ENCODE measurements at regions not wholly inside any gene's neighbourhood (a gene's known extent, or its start where the extent isn't known, plus 50 kb on each side); places are given as distances from the start of the nearest gene placed in this dataset.

- no peak for DNase-seq (ENCODE audit: low read depth)
Measured at GRCh38 chr4:180571516-180572055, 1671.6 kb upstream of the TENM3 start.

- no peak for DNase-seq (ENCODE audit: low read depth)
Measured at GRCh38 chr4:180578175-180578574, 1665.0 kb upstream of the TENM3 start.

- DNase-seq (ENCODE audit: low read depth) = no peak
Measured at GRCh38 chr4:180581061-180581460, 1662.1 kb upstream of the TENM3 start.

GRCh38 chr4:180587379-180587778 lies 1655.8 kb upstream of the TENM3 start:
- DNase-seq (ENCODE audit: low read depth) = no peak

GRCh38 chr4:180589575-180589974 lies 1653.6 kb upstream of the TENM3 start:
- DNase-seq (ENCODE audit: low read depth) = no peak

- DNase-seq (ENCODE audit: low read depth) = no peak
Measured at GRCh38 chr4:180596888-180597483, 1646.2 kb upstream of the TENM3 start.

- no peak for DNase-seq (ENCODE audit: low read depth)
Measured at GRCh38 chr4:180598281-180598680, 1644.9 kb upstream of the TENM3 start.

GRCh38 chr4:180603791-180604190 lies 1639.4 kb upstream of the TENM3 start:
- no peak for DNase-seq (ENCODE audit: low read depth)

GRCh38 chr4:180610324-180610723 lies 1632.9 kb upstream of the TENM3 start:
- DNase-seq (ENCODE audit: low read depth) = no peak

GRCh38 chr4:180615746-180616145 lies 1627.5 kb upstream of the TENM3 start:
- DNase-seq (ENCODE audit: low read depth) = no peak

- DNase-seq (ENCODE audit: low read depth) = no peak
Measured at GRCh38 chr4:180617196-180617595, 1626.0 kb upstream of the TENM3 start.

- DNase-seq (ENCODE audit: low read depth) = no peak
Measured at GRCh38 chr4:180618396-180618795, 1624.8 kb upstream of the TENM3 start.

- no peak for DNase-seq (ENCODE audit: low read depth)
Measured at GRCh38 chr4:180619440-180619839, 1623.8 kb upstream of the TENM3 start.

GRCh38 chr4:180622254-180622653 lies 1620.9 kb upstream of the TENM3 start:
- no peak for DNase-seq (ENCODE audit: low read depth)

GRCh38 chr4:180625653-180626052 lies 1617.5 kb upstream of the TENM3 start:
- DNase-seq (ENCODE audit: low read depth) = no peak

GRCh38 chr4:180630012-180630665 lies 1613.1 kb upstream of the TENM3 start:
- DNase-seq (ENCODE audit: low read depth) = no peak

- DNase-seq (ENCODE audit: low read depth) = no peak
Measured at GRCh38 chr4:180634306-180634705, 1608.9 kb upstream of the TENM3 start.

GRCh38 chr4:180635281-180635680 lies 1607.9 kb upstream of the TENM3 start:
- no peak for DNase-seq (ENCODE audit: low read depth)

GRCh38 chr4:180636696-180637404 lies 1606.4 kb upstream of the TENM3 start:
- DNase-seq (ENCODE audit: low read depth) = no peak

- no peak for DNase-seq (ENCODE audit: low read depth)
Measured at GRCh38 chr4:180637616-180638015, 1605.6 kb upstream of the TENM3 start.

GRCh38 chr4:180640193-180640592 lies 1603.0 kb upstream of the TENM3 start:
- no peak for DNase-seq (ENCODE audit: low read depth)

- no peak for DNase-seq (ENCODE audit: low read depth)
Measured at GRCh38 chr4:180641495-180641894, 1601.7 kb upstream of the TENM3 start.

GRCh38 chr4:180642732-180643131 lies 1600.5 kb upstream of the TENM3 start:
- DNase-seq (ENCODE audit: low read depth) = no peak
